ENCODE measurements at regions not wholly inside any gene's neighbourhood (a gene's known extent, or its start where the extent isn't known, plus 50 kb on each side); places are given as distances from the start of the nearest gene placed in this dataset.

- Histone ChIP-seq H3K9ac (ENCODE audit: low read depth, low read length, poor library complexity, severe bottlenecking) (no peak overlapping the region), H3K4me2 (ENCODE audit: low read depth, low read length, poor library complexity, severe bottlenecking) (no peak overlapping the region), H3K79me2 (ENCODE audit: insufficient read depth, low read length) (no peaks in the 10 kb centered on the region), H3K9me3 (ENCODE audit: insufficient read depth, low read depth, low read length) (peaks cover 11% of the 10 kb centered on the region; the same call in 1 of the 2 replicates), H3K27me3 (ENCODE audit: insufficient read depth, low read length, poor library complexity, severe bottlenecking) (no peaks in the 10 kb centered on the region), H3K4me3 (ENCODE audit: low read length, poor library complexity, severe bottlenecking) (no peak overlapping the region), H2AFZ (ENCODE audit: low read length) (no peak overlapping the region), H3K9me2 (replicated peaks; ENCODE audit: low read depth, low read length) (no peaks in the 10 kb centered on the region), H4K20me1 (ENCODE audit: insufficient read depth, low read length, poor library complexity, severe bottlenecking) (no peaks in the 10 kb centered on the region), H3F3A (ENCODE audit: low read depth) (no peaks in the 10 kb centered on the region), H3K36me3 (ENCODE audit: insufficient read depth, low read length) (no peaks in the 10 kb centered on the region), H3K4me1 (ENCODE audit: insufficient read depth, low read length, poor library complexity, severe bottlenecking) (no peaks in the 10 kb centered on the region)
- TF ChIP-seq CTCF (conservative IDR thresholded peaks at IDR 0.05; ENCODE audit: low read length) (no peak), EZH2phosphoT487 (IDR thresholded peaks at IDR 0.05; ENCODE audit: borderline replicate concordance) (no peak)
Measured at GRCh38 chr22:47284360-47284759, 521.9 kb downstream of the TBC1D22A start.

DNA sequence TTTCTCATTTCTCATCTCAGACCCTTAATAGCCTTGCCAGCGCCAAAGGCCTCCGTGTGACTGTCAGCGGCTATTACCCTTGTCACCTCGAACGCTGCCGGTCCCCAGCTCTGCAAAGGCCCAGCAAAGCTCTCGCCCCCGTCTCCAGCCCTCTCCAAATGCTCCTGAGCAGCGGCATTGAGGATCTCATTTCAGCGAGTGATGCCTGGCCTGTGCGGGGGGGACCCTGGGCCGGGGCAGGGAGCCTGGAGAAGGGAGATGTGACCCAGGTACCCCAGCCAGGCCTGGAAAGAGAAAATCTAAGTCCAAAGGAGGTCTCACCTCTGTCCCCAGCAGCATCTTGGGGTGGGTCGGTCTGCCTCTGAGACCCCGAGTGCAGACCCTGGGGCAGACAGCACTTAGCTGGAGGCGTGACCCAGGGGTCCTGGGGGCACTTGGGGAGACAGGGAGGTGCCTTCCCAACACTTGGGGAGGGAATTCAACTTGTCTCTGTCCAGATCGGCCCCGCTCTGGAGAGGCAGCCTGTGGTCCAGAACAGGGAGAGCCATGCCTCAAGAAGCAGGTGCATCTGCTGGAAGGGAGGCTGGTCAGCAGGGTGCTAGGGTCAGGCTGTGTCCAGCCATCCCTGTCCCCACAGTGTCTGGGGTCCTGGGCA is 521.3 kb downstream of the TBC1D22A start:
- no peak overlapping the region for H3K4me2 ChIP-seq (ENCODE audit: low read depth, low read length, poor library complexity, severe bottlenecking)
- no peaks in the 10 kb centered on the region for H3K27me3 ChIP-seq (ENCODE audit: insufficient read depth, low read length, poor library complexity, severe bottlenecking)
- no peaks in the 10 kb centered on the region for H3K4me1 ChIP-seq (ENCODE audit: insufficient read depth, low read length, poor library complexity, severe bottlenecking)
- H3K9ac ChIP-seq (ENCODE audit: low read depth, low read length, poor library complexity, severe bottlenecking) = no peak overlapping the region
- no peak overlapping the region for H3K4me3 ChIP-seq (ENCODE audit: low read length, poor library complexity, severe bottlenecking)
- no peaks in the 10 kb centered on the region for H4K20me1 ChIP-seq (ENCODE audit: insufficient read depth, low read length, poor library complexity, severe bottlenecking)
- no peaks in the 10 kb centered on the region for H3K36me3 ChIP-seq (ENCODE audit: insufficient read depth, low read length)
- no peaks in the 10 kb centered on the region for H3K9me2 ChIP-seq (replicated peaks; ENCODE audit: low read depth, low read length)
- H3K9me3 ChIP-seq (ENCODE audit: insufficient read depth, low read depth, low read length) = peaks cover 11% of the 10 kb centered on the region; the same call in 1 of the 2 replicates
- H2AFZ ChIP-seq (ENCODE audit: low read length) = no peak overlapping the region
- H3K79me2 ChIP-seq (ENCODE audit: insufficient read depth, low read length) = no peaks in the 10 kb centered on the region
- TF ChIP-seq EZH2phosphoT487 (IDR thresholded peaks at IDR 0.05; ENCODE audit: borderline replicate concordance) (no peak), CTCF (conservative IDR thresholded peaks at IDR 0.05; ENCODE audit: low read length) (no peak)
- H3F3A ChIP-seq (ENCODE audit: low read depth) = no peaks in the 10 kb centered on the region

DNA sequence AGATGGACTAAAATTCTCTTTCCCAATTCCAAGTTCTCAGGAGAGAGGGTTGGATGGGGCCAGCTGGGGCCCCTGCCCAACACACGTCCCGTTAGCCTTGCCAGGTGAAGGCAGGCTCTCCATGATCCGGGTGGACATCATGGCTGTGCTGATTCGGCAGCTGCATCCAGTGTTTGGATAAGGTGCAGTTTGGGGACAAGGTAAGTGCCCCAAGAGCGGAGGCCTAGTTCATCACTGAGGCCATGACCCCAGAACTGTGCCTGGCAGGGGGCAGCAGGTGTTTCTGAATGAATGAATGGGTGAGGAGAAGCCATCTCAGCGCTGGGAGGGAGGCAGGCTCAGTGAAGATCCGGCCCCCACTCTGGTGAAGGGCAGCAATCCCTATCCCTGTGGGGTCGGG is 520.4 kb downstream of the TBC1D22A start:
- H3F3A ChIP-seq (ENCODE audit: low read depth) = no peaks in the 10 kb centered on the region
- no peak overlapping the region for H3K9ac ChIP-seq (ENCODE audit: low read depth, low read length, poor library complexity, severe bottlenecking)
- H2AFZ ChIP-seq (ENCODE audit: low read length) = no peak overlapping the region
- no peaks in the 10 kb centered on the region for H3K4me1 ChIP-seq (ENCODE audit: insufficient read depth, low read length, poor library complexity, severe bottlenecking)
- no peaks in the 10 kb centered on the region for H3K9me2 ChIP-seq (replicated peaks; ENCODE audit: low read depth, low read length)
- no peaks in the 10 kb centered on the region for H3K79me2 ChIP-seq (ENCODE audit: insufficient read depth, low read length)
- no peaks in the 10 kb centered on the region for H4K20me1 ChIP-seq (ENCODE audit: insufficient read depth, low read length, poor library complexity, severe bottlenecking)
- H3K9me3 ChIP-seq (ENCODE audit: insufficient read depth, low read depth, low read length) = peaks cover 10% of the 10 kb centered on the region; the same call in 1 of the 2 replicates
- H3K36me3 ChIP-seq (ENCODE audit: insufficient read depth, low read length) = no peaks in the 10 kb centered on the region
- H3K4me2 ChIP-seq (ENCODE audit: low read depth, low read length, poor library complexity, severe bottlenecking) = no peak overlapping the region
- no peak overlapping the region for H3K4me3 ChIP-seq (ENCODE audit: low read length, poor library complexity, severe bottlenecking)
- H3K27me3 ChIP-seq (ENCODE audit: insufficient read depth, low read length, poor library complexity, severe bottlenecking) = no peaks in the 10 kb centered on the region
- TF ChIP-seq CTCF (conservative IDR thresholded peaks at IDR 0.05; ENCODE audit: low read length) (no peak), EZH2phosphoT487 (IDR thresholded peaks at IDR 0.05; ENCODE audit: borderline replicate concordance) (no peak)
